HEK293 (cell line): ENCODE measurements at regions not wholly inside any gene's neighbourhood (a gene's known extent, or its start where the extent isn't known, plus 50 kb on each side); places are given as distances from the start of the nearest gene placed in this dataset.

ENCODE experiments used
- CTCF ChIP-seq: fragments of 450-650 bp; formaldehyde crosslinking; IDR thresholded peaks from 2 replicates; pipeline ENCODE4 v1.5.1; 2016; ENCODE audit warnings: missing biosample characterization, missing genetic modification characterization
- SP2 ChIP-seq: fragments of 450-650 bp; formaldehyde crosslinking; IDR thresholded peaks from 2 replicates; pipeline ENCODE4 v1.5.1; 2016; ENCODE audit warnings: missing biosample characterization, missing genetic modification characterization
- WT1 ChIP-seq: fragments of 450-650 bp; formaldehyde crosslinking; IDR thresholded peaks from 2 replicates; pipeline ENCODE4 v1.5.1; 2016; ENCODE audit warnings: missing biosample characterization, missing genetic modification characterization
- ZBTB17 ChIP-seq: fragments of 450-650 bp; formaldehyde crosslinking; IDR thresholded peaks from 2 replicates; pipeline ENCODE4 v1.5.1; 2016; ENCODE audit warnings: missing biosample characterization, missing genetic modification characterization
- ZNF24 ChIP-seq: fragments of 450-650 bp; formaldehyde crosslinking; IDR thresholded peaks from 2 replicates; pipeline ENCODE4 v1.5.1; 2016; ENCODE audit warnings: missing biosample characterization, missing genetic modification characterization
- ZNF311 ChIP-seq: fragments of 450-650 bp; formaldehyde crosslinking; IDR thresholded peaks from 2 replicates; pipeline ENCODE4 v1.5.1; 2017; ENCODE audit warnings: missing biosample characterization, missing genetic modification characterization, borderline replicate concordance
- ZNF366 ChIP-seq: fragments of 450-650 bp; formaldehyde crosslinking; conservative IDR thresholded peaks from 2 replicates; pipeline ENCODE4 v1.5.1; 2016; ENCODE audit warnings: missing biosample characterization, missing genetic modification characterization
- ZNF416 ChIP-seq: fragments of 450-650 bp; formaldehyde crosslinking; IDR thresholded peaks from 2 replicates; pipeline ENCODE4 v1.5.1; 2016; ENCODE audit warnings: missing biosample characterization, missing genetic modification characterization
- ZNF449 ChIP-seq: fragments of 450-650 bp; formaldehyde crosslinking; IDR thresholded peaks from 2 replicates; pipeline ENCODE4 v1.5.1; 2017; ENCODE audit warnings: missing biosample characterization, mild to moderate bottlenecking, missing genetic modification characterization, moderate library complexity
- ZNF510 ChIP-seq: fragments of 450-650 bp; formaldehyde crosslinking; IDR thresholded peaks from 2 replicates; pipeline ENCODE4 v1.5.1; 2018; ENCODE audit warnings: mild to moderate bottlenecking, missing genetic modification characterization, missing biosample characterization; ENCODE audit not compliant: insufficient replicate concordance
- ZNF518A ChIP-seq: fragments of 450-650 bp; formaldehyde crosslinking; conservative IDR thresholded peaks from 2 replicates; pipeline ENCODE4 v1.5.1; 2016; ENCODE audit warnings: low read depth, missing biosample characterization, missing genetic modification characterization
- ZNF529 ChIP-seq: fragments of 450-650 bp; formaldehyde crosslinking; IDR thresholded peaks from 2 replicates; pipeline ENCODE4 v1.5.1; 2017; ENCODE audit warnings: missing genetic modification characterization, missing biosample characterization; ENCODE audit not compliant: insufficient replicate concordance
- ZNF561 ChIP-seq: fragments of 450-650 bp; IDR thresholded peaks from 2 replicates; pipeline ENCODE4 v1.5.1; 2018; ENCODE audit warnings: missing biosample characterization, missing genetic modification characterization, borderline replicate concordance
- ZNF707 ChIP-seq: fragments of 450-650 bp; formaldehyde crosslinking; IDR thresholded peaks from 2 replicates; pipeline ENCODE4 v1.5.1; 2016; ENCODE audit warnings: missing biosample characterization, missing genetic modification characterization

- TF ChIP-seq ZNF561 (tag by site-specific recombination) (no peak), CTCF (tag by site-specific recombination) (no peak), ZNF366 (tag by site-specific recombination) (no peak), ZNF416 (tag by site-specific recombination) (no peak), ZBTB17 (no peak), ZNF510 (tag by site-specific recombination) (no peak), SP2 (no peak), ZNF24 (tag by site-specific recombination) (no peak), ZNF707 (tag by site-specific recombination) (no peak), WT1 (tag by site-specific recombination) (no peak), ZNF518A (tag by site-specific recombination) (no peak), ZNF529 (tag by site-specific recombination) (no peak), ZNF311 (tag by site-specific recombination) (no peak), ZNF449 (tag by site-specific recombination) (no peak)
Observed at GRCh38 chr15:51155016-51155580, 60.4 kb upstream of the TNFAIP8L3 start.
